ENCODE measurements at regions not wholly inside any gene's neighbourhood (a gene's known extent, or its start where the extent isn't known, plus 50 kb on each side); places are given as distances from the start of the nearest gene placed in this dataset.

DNA sequence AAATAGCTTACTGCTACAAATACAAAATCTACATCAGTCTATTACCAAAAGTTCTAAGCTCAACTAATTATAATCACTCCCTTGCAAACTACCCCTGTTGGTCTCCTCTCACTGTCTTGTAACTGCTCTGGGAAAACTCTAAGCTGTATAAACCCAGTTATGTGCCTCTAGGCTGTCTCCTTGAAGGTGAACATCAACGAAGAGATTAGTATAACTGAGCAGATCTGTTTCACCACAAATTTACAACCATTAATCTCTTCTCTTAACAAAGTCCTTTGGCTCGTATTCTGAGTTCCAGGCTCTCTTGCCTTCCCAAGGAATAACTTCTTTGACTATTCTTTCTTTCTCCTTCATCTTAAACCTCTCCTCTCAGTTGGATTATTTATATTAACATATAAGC, 84.4 kb upstream of the PRMT6 start:
- TF ChIP-seq, protein P1, sequence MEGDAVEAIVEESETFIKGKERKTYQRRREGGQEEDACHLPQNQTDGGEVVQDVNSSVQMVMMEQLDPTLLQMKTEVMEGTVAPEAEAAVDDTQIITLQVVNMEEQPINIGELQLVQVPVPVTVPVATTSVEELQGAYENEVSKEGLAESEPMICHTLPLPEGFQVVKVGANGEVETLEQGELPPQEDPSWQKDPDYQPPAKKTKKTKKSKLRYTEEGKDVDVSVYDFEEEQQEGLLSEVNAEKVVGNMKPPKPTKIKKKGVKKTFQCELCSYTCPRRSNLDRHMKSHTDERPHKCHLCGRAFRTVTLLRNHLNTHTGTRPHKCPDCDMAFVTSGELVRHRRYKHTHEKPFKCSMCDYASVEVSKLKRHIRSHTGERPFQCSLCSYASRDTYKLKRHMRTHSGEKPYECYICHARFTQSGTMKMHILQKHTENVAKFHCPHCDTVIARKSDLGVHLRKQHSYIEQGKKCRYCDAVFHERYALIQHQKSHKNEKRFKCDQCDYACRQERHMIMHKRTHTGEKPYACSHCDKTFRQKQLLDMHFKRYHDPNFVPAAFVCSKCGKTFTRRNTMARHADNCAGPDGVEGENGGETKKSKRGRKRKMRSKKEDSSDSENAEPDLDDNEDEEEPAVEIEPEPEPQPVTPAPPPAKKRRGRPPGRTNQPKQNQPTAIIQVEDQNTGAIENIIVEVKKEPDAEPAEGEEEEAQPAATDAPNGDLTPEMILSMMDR (conservative IDR thresholded peaks at IDR 0.05) = no peak
- no peak for TF ChIP-seq EZH2 (IDR thresholded peaks at IDR 0.05; ENCODE audit: low read depth)

All from PC-9 (cell line).